ENCODE measurements at regions not wholly inside any gene's neighbourhood (a gene's known extent, or its start where the extent isn't known, plus 50 kb on each side); places are given as distances from the start of the nearest gene placed in this dataset.

- no peak for TF ChIP-seq POLR2A (IDR thresholded peaks at IDR 0.05; ENCODE audit: low read length)
- TF ChIP-seq GATA1 (IDR thresholded peaks at IDR 0.05; ENCODE audit: low read depth, low read length): no peak
Observed at GRCh38 chr18:61245276-61245675, 88.0 kb upstream of the CDH20 start.
